Progenitor cell of endocrine pancreas (in vitro differentiated cells): ENCODE measurements at regions not wholly inside any gene's neighbourhood (a gene's known extent, or its start where the extent isn't known, plus 50 kb on each side); places are given as distances from the start of the nearest gene placed in this dataset.
A peak's percentile ranks its signal among the peaks of the same experiment; 100 is the strongest.

Experiments
- DNase-seq: peaks from one replicate; pipeline ENCODE4 v3.0.0; 2021; ENCODE audit warnings: low spot score; ENCODE audit not compliant: unreplicated experiment
- H3K27ac Mint-ChIP-seq: 2 replicates; pipeline ENCODE4 v1.8.0; 2021; ENCODE audit warnings: mild to moderate bottlenecking, moderate library complexity, mixed read lengths
- H3K27me3 Mint-ChIP-seq: 2 replicates; pipeline ENCODE4 v1.8.0; 2021; ENCODE audit warnings: mixed read lengths
- H3K36me3 Mint-ChIP-seq: 2 replicates; pipeline ENCODE4 v1.8.0; 2022; ENCODE audit warnings: mixed read lengths; ENCODE audit not compliant: insufficient read depth
- H3K4me1 Mint-ChIP-seq: 2 replicates; pipeline ENCODE4 v1.8.0; 2021; ENCODE audit warnings: low read depth, mixed read lengths
- H3K4me3 Mint-ChIP-seq: 2 replicates; pipeline ENCODE4 v1.8.0; 2021; ENCODE audit warnings: low read depth, mild to moderate bottlenecking, moderate library complexity, mixed read lengths
- H3K9me3 Mint-ChIP-seq: 2 replicates; pipeline ENCODE4 v1.8.0; 2021; ENCODE audit warnings: low read depth, mixed read lengths
- CTCF ChIP-seq: fragments of 200-600 bp; sonication (generic); IDR thresholded peaks from one replicate; pipeline ENCODE4 v1.5.0; 2021; ENCODE audit warnings: antibody characterized with exemption, mild to moderate bottlenecking; ENCODE audit not compliant: unreplicated experiment

GRCh38 chrX:20452487-20452886 lies 185.8 kb upstream of the RPS6KA3 start:
- no peak for DNase-seq
- Mint-ChIP-seq H3K4me1 (no peaks in the 10 kb centered on the region), H3K4me3 (no peak overlapping the region), H3K27ac (no peak overlapping the region), H3K9me3 (peaks cover 22% of the 10 kb centered on the region), H3K36me3 (no peaks in the 10 kb centered on the region), H3K27me3 (no peaks in the 10 kb centered on the region)
- no peak for TF ChIP-seq CTCF

- H3K27ac Mint-ChIP-seq: no peak overlapping the region
- no peaks in the 10 kb centered on the region for H3K27me3 Mint-ChIP-seq
- no peak overlapping the region for H3K4me3 Mint-ChIP-seq
- no peak for TF ChIP-seq CTCF
- H3K4me1 Mint-ChIP-seq: no peaks in the 10 kb centered on the region
- H3K36me3 Mint-ChIP-seq: no peaks in the 10 kb centered on the region
- no peak for DNase-seq
- H3K9me3 Mint-ChIP-seq: peaks cover 25% of the 10 kb centered on the region
Observed at GRCh38 chrX:20451929-20452328, 185.2 kb upstream of the RPS6KA3 start.

- DNase-seq: no peak
- Mint-ChIP-seq H3K9me3 (peaks cover 11% of the 10 kb centered on the region), H3K27ac (no peak overlapping the region), H3K4me1 (peaks cover 7% of the 10 kb centered on the region), H3K27me3 (no peaks in the 10 kb centered on the region), H3K4me3 (no peak overlapping the region), H3K36me3 (no peaks in the 10 kb centered on the region)
- TF ChIP-seq CTCF: no peak
Observed at GRCh38 chrX:20445109-20445508, 178.4 kb upstream of the RPS6KA3 start.

GRCh38 chrX:20442597-20442996 lies 175.9 kb upstream of the RPS6KA3 start:
- Mint-ChIP-seq H3K4me3 (no peak overlapping the region), H3K27ac (peak overlapping the region; percentile 68), H3K9me3 (peaks cover 5% of the 10 kb centered on the region), H3K36me3 (no peaks in the 10 kb centered on the region), H3K4me1 (peaks cover 9% of the 10 kb centered on the region), H3K27me3 (no peaks in the 10 kb centered on the region)
- DNase-seq: peak; percentile 54
- peak; percentile 71 for TF ChIP-seq CTCF

GRCh38 chrX:20441123-20441522 lies 174.4 kb upstream of the RPS6KA3 start:
- DNase-seq: no peak
- Mint-ChIP-seq H3K27ac (no peak overlapping the region), H3K4me3 (no peak overlapping the region), H3K36me3 (no peaks in the 10 kb centered on the region), H3K27me3 (no peaks in the 10 kb centered on the region), H3K9me3 (peaks cover 4% of the 10 kb centered on the region), H3K4me1 (peaks cover 11% of the 10 kb centered on the region)
- TF ChIP-seq CTCF: no peak
